H9 (cell line): ENCODE measurements at regions not wholly inside any gene's neighbourhood (a gene's known extent, or its start where the extent isn't known, plus 50 kb on each side); places are given as distances from the start of the nearest gene placed in this dataset.
"Not testable (repeated sequence)": the region's sequence is repeated elsewhere in the genome, so short reads cannot be mapped to it uniquely, and the experiment has no call there.

Experiments used
- DNase-seq: peaks from one replicate; pipeline ENCODE4 v3.0.0-alpha.2; 2017
- H2AFZ ChIP-seq: one replicate; pipeline ENCODE4 v1.6.1; 2013; ENCODE audit warnings: mild to moderate bottlenecking, low read length, control low read depth, moderate library complexity
- H2AK5ac ChIP-seq: 2 replicates; pipeline ENCODE4 v1.6.1; 2013; ENCODE audit warnings: low read length, control low read depth, mixed read lengths; ENCODE audit not compliant: insufficient read length
- H2BK120ac ChIP-seq: one replicate; pipeline ENCODE4 v1.6.1; 2013; ENCODE audit warnings: low read depth, mild to moderate bottlenecking, low read length, control low read depth, inconsistent platforms; ENCODE audit not compliant: poor library complexity, severe bottlenecking
- H2BK12ac ChIP-seq: 2 replicates; pipeline ENCODE4 v1.6.1; 2013; ENCODE audit warnings: low read length, control low read depth, mixed read lengths, low read depth; ENCODE audit not compliant: insufficient read length
- H2BK15ac ChIP-seq: 2 replicates; pipeline ENCODE4 v1.6.1; 2013; ENCODE audit warnings: low read depth, low read length, control low read depth
- H2BK20ac ChIP-seq: one replicate; pipeline ENCODE4 v1.6.1; 2013; ENCODE audit warnings: low read depth, mild to moderate bottlenecking, low read length, control low read depth, inconsistent platforms; ENCODE audit not compliant: poor library complexity, severe bottlenecking
- H2BK5ac ChIP-seq: 2 replicates; pipeline ENCODE4 v1.6.1; 2013; ENCODE audit warnings: low read length, control low read depth, mixed read lengths; ENCODE audit not compliant: insufficient read length
- H3K14ac ChIP-seq: 2 replicates; pipeline ENCODE4 v1.6.1; 2013; ENCODE audit warnings: low read length, control low read depth; ENCODE audit not compliant: insufficient read depth
- H3K18ac ChIP-seq: 2 replicates; pipeline ENCODE4 v1.6.1; 2013; ENCODE audit warnings: low read depth, mild to moderate bottlenecking, mixed read lengths, low read length, control low read depth; ENCODE audit not compliant: insufficient read length
- H3K23ac ChIP-seq: 2 replicates; pipeline ENCODE4 v1.6.1; 2013; ENCODE audit warnings: low read length, control low read depth, mixed read lengths, low read depth; ENCODE audit not compliant: insufficient read length
- H3K23me2 ChIP-seq: 2 replicates; pipeline ENCODE4 v1.6.1; 2013; ENCODE audit warnings: low read depth, mild to moderate bottlenecking, mixed read lengths, low read length, control low read depth; ENCODE audit not compliant: insufficient read length, poor library complexity, severe bottlenecking
- H3K27ac ChIP-seq: 2 replicates; pipeline ENCODE4 v1.5.1; 2013; ENCODE audit warnings: low read length, control low read depth, mixed read lengths, low read depth; ENCODE audit not compliant: insufficient read length
- H3K27me3 ChIP-seq: 2 replicates; pipeline ENCODE4 v1.6.1; 2013; ENCODE audit warnings: low read length, control low read depth, inconsistent platforms; ENCODE audit not compliant: insufficient read depth
- H3K4ac ChIP-seq: 2 replicates; pipeline ENCODE4 v1.6.1; 2013; ENCODE audit warnings: low read depth, mild to moderate bottlenecking, control low read depth, inconsistent platforms, low read length, moderate library complexity
- H3K4me1 ChIP-seq: 2 replicates; pipeline ENCODE4 v1.6.1; 2013; ENCODE audit warnings: low read length, control low read depth, inconsistent platforms; ENCODE audit not compliant: insufficient read depth
- H3K4me2 ChIP-seq: 2 replicates; pipeline ENCODE4 v1.6.1; 2013; ENCODE audit warnings: low read length, control low read depth, mixed read lengths; ENCODE audit not compliant: insufficient read length, insufficient read depth
- H3K56ac ChIP-seq: 2 replicates; pipeline ENCODE4 v1.6.1; 2013; ENCODE audit warnings: low read depth, mild to moderate bottlenecking, mixed read lengths, low read length, control low read depth; ENCODE audit not compliant: insufficient read length
- H3K79me1 ChIP-seq: 2 replicates; pipeline ENCODE4 v1.6.1; 2013; ENCODE audit warnings: low read depth, mild to moderate bottlenecking, moderate library complexity, low read length, control low read depth, inconsistent platforms; ENCODE audit not compliant: insufficient read depth, poor library complexity, severe bottlenecking
- H3K79me2 ChIP-seq: 2 replicates; pipeline ENCODE4 v1.6.1; 2013; ENCODE audit warnings: low read length, control low read depth, inconsistent platforms; ENCODE audit not compliant: insufficient read depth
- H3K9ac ChIP-seq: 2 replicates; pipeline ENCODE4 v1.6.1; 2013; ENCODE audit warnings: low read length, control low read depth, mixed read lengths; ENCODE audit not compliant: insufficient read length; ENCODE audit errors: extremely low read depth
- H3K9me3 ChIP-seq: one replicate; pipeline ENCODE4 v1.6.1; 2013; ENCODE audit warnings: low read depth, low read length, inconsistent platforms; ENCODE audit not compliant: control insufficient read depth
- H3T11ph ChIP-seq: one replicate; pipeline ENCODE4 v1.6.1; 2013; ENCODE audit warnings: mild to moderate bottlenecking, low read length, control low read depth, inconsistent platforms
- H4K20me1 ChIP-seq: one replicate; pipeline ENCODE4 v1.6.1; 2013; ENCODE audit not compliant: control insufficient read depth, insufficient read length, insufficient read depth
- H4K5ac ChIP-seq: 2 replicates; pipeline ENCODE4 v1.6.1; 2013; ENCODE audit warnings: low read depth, mild to moderate bottlenecking, mixed read lengths, low read length, control low read depth; ENCODE audit not compliant: insufficient read length
- H4K8ac ChIP-seq: replicated peaks from 2 replicates; pipeline ENCODE4 v1.6.1; 2013; ENCODE audit warnings: low read length, control low read depth, mixed read lengths, low read depth; ENCODE audit not compliant: insufficient read length
- H4K91ac ChIP-seq: 2 replicates; pipeline ENCODE4 v1.6.1; 2013; ENCODE audit warnings: low read depth, mild to moderate bottlenecking, moderate library complexity, mixed read lengths, low read length, control low read depth; ENCODE audit not compliant: insufficient read length
- H3K27ac Mint-ChIP-seq, 3 experiments: 2 replicates in 2 of 3; 3 replicates in 1 of 3; pipeline ENCODE4 v1.8.0; 2020 to 2021; ENCODE audit warnings: mixed read lengths in 3 of 3, mild to moderate bottlenecking in 1 of 3, moderate library complexity in 1 of 3
- H3K27me3 Mint-ChIP-seq: 2 replicates; pipeline ENCODE4 v1.8.0; 2021; ENCODE audit warnings: low read depth, mild to moderate bottlenecking, moderate library complexity, mixed read lengths
- H3K36me3 Mint-ChIP-seq, 3 experiments: 2 replicates in 2 of 3; 3 replicates in 1 of 3; pipeline ENCODE4 v1.8.0; 2020 to 2021; ENCODE audit warnings: low read depth in 3 of 3, mixed read lengths in 3 of 3; ENCODE audit not compliant: insufficient read depth in 1 of 3
- H3K4me1 Mint-ChIP-seq, 2 experiments: 2 replicates each; pipeline ENCODE4 v1.8.0; 2020; ENCODE audit warnings: mixed read lengths in 2 of 2
- H3K4me3 Mint-ChIP-seq, 2 experiments: 2 replicates in 1 of 2; 3 replicates in 1 of 2; pipeline ENCODE4 v1.8.0; 2020 to 2021; ENCODE audit warnings: mild to moderate bottlenecking in 2 of 2, mixed read lengths in 2 of 2, moderate library complexity in 1 of 2
- H3K9me3 Mint-ChIP-seq, 2 experiments: 2 replicates in 1 of 2; 3 replicates in 1 of 2; pipeline ENCODE4 v1.8.0; 2020; ENCODE audit warnings: mild to moderate bottlenecking in 2 of 2, mixed read lengths in 2 of 2, moderate library complexity in 1 of 2
- WGBS: extraction: QIAGEN DNeasy Blood & Tissue Kit; methylation state at CpG from one replicate; pipeline ENCODE4 v1.1.7; 2013; ENCODE audit warnings: missing lambda C conversion rate, low lambda C conversion rate, mixed read lengths; ENCODE audit not compliant: insufficient read length; ENCODE audit errors: extremely low coverage; 5-methylcytosine and 5-hydroxymethylcytosine counted together

DNA sequence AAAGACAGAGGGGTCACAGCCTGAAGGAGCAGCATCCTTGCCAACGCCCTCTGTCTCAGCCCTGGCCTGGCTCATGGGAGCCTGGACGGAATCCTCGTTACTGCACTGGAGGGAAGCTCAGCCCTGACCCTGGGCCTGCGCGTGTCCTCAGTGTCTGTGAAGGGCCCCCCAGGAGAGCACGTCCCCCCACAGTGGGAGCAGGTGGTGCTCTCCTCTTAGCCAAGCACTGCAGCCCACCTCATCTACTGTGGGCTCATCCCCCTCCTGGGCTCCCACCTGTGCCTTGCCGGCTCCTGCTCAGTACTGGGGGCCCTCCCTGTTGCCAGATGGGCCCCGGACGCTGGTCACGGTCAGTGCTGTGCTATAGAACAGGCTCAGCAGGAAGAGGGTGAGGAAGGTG is 177.7 kb downstream of the TMEM121 start:
- H4K5ac ChIP-seq, H3K4me2 ChIP-seq, H3K27ac Mint-ChIP-seq, H3K23me2 ChIP-seq, H3K4ac ChIP-seq, H2BK120ac ChIP-seq, H2BK15ac ChIP-seq, H4K8ac ChIP-seq, H2AK5ac ChIP-seq, H3K79me1 ChIP-seq, H2BK12ac ChIP-seq, H2BK20ac ChIP-seq, H4K20me1 ChIP-seq, DNase-seq, H3T11ph ChIP-seq, H3K27me3 ChIP-seq, H3K9ac ChIP-seq, H3K27ac ChIP-seq, H3K56ac ChIP-seq, H3K18ac ChIP-seq, H4K91ac ChIP-seq, H3K27me3 Mint-ChIP-seq, H3K23ac ChIP-seq, H3K14ac ChIP-seq, H3K4me1 ChIP-seq, H3K79me2 ChIP-seq, H2BK5ac ChIP-seq, H2AFZ ChIP-seq, H3K4me3 Mint-ChIP-seq, H3K4me1 Mint-ChIP-seq: not testable (repeated sequence)
- Mint-ChIP-seq H3K36me3 (peaks cover 18 to 27% (median 25%) of the 10 kb centered on the region in 3 experiments; a peak in 6 of 7 replicates), H3K9me3 (peaks cover 64 to 77% of the 10 kb centered on the region in 2 experiments)
- WGBS: no CpG with 5 or more reads among the region's 10 CpGs
- H3K9me3 ChIP-seq: peaks cover 50% of the 10 kb centered on the region

DNA sequence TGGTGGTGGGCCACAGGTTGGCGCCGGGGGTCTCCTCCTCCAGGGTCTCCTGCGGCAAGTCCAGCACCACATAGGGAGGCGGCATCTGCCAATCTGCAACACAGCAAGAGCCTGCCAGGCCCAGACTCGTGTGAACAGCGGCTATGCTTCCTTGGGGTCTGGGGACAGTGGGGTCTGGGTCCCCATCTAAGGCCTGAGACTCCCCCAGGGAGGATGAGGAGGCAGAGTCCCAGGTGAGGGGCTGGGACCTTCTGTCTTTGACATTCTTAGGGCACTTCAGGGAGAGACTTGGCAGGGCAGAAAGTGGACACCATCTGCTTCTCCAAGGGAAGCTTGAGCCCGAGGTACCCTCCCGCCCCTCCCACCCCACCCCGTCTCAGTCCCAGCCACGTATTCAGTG is 178.1 kb downstream of the TMEM121 start:
- H3K18ac ChIP-seq, H2AFZ ChIP-seq, H3K4me2 ChIP-seq, H2BK20ac ChIP-seq, H3K14ac ChIP-seq, H2BK12ac ChIP-seq, H3K79me1 ChIP-seq, H3K23me2 ChIP-seq, H3K4me1 Mint-ChIP-seq, H3K27me3 Mint-ChIP-seq, H2BK120ac ChIP-seq, H2BK5ac ChIP-seq, H4K8ac ChIP-seq, H2AK5ac ChIP-seq, H4K91ac ChIP-seq, H3K4me1 ChIP-seq, H3T11ph ChIP-seq, H4K5ac ChIP-seq, H3K4me3 Mint-ChIP-seq, H3K56ac ChIP-seq, H3K27ac ChIP-seq, H2BK15ac ChIP-seq, H3K23ac ChIP-seq, H3K27ac Mint-ChIP-seq, H4K20me1 ChIP-seq, DNase-seq, H3K27me3 ChIP-seq, H3K9ac ChIP-seq, H3K79me2 ChIP-seq, H3K4ac ChIP-seq: not testable (repeated sequence)
- peaks cover 53% of the 10 kb centered on the region for H3K9me3 ChIP-seq
- H3K36me3 Mint-ChIP-seq: peaks cover 18 to 27% (median 25%) of the 10 kb centered on the region in 3 experiments; a peak in 6 of 7 replicates
- WGBS: no CpG with 5 or more reads among the region's 10 CpGs
- H3K9me3 Mint-ChIP-seq: peaks cover 68 to 81% of the 10 kb centered on the region in 2 experiments
